ENCODE measurements at regions not wholly inside any gene's neighbourhood (a gene's known extent, or its start where the extent isn't known, plus 50 kb on each side); places are given as distances from the start of the nearest gene placed in this dataset.
"Not testable (repeated sequence)": the region's sequence is repeated elsewhere in the genome, so short reads cannot be mapped to it uniquely, and the experiment has no call there.

DNA sequence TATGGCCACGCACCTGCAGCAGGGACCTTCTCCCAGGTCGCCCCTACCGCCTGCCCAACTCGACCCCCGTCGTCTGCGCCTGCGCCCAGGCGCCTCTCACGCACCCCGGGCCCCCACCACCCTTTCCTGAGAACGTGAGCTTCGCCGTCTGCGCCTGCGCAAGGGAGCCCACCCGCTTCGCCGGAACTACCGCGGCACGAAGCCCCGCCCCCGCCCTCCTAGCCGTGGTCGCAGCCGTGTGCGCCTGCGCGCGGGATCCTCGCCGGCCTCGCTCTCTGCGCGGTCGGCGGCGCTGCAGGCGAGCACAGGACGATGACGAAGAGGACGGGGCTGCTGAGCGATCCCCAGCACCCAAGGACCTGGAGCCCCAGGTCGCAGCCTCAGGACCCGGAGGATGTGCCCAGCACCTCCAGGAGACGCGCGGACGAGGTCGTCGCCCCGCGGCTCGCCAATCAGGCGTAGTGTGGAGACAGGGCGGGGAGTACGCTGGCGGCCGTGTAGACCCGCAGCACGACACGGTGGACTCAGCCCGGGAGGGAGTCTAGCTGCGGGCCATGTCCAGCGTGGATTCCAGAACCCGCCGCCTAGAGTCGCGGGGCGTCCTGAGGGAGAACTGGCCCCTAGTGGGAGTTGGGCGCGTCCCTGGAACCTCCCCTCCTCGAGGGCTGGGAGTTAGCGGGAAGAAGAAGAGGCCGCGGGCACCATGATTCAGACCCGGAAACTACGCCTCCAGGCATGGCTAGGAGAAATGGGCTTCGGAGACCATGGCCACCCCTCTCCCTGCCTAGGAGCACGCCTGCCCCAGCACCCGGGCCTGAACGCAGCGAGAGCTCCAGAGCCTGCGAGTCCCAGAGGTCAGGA, 1120.8 kb upstream of the TMEM132C start:
- Histone ChIP-seq H3K9me3 (ENCODE audit: control insufficient read depth in 1 of 2, low read length in 2 of 2) (peaks cover 0 to 11% of the 10 kb centered on the region in 2 donors), H3K36me3 (ENCODE audit: control insufficient read depth in 1 of 2, insufficient read depth in 2 of 2, low read length in 2 of 2) (no peaks in the 10 kb centered on the region), H3K27ac (ENCODE audit: low read length) (no peak overlapping the region), H3K27me3 (ENCODE audit: low read depth, low read length) (no peaks in the 10 kb centered on the region), H3K4me1 (ENCODE audit: control insufficient read depth in 1 of 2, insufficient read depth in 2 of 2, low read length in 2 of 2) (no peaks in the 10 kb centered on the region), H3K4me3 (ENCODE audit: low read depth in 1 of 2, low read length in 2 of 2) (peak overlapping the region; percentile 56 to 77)

DNA sequence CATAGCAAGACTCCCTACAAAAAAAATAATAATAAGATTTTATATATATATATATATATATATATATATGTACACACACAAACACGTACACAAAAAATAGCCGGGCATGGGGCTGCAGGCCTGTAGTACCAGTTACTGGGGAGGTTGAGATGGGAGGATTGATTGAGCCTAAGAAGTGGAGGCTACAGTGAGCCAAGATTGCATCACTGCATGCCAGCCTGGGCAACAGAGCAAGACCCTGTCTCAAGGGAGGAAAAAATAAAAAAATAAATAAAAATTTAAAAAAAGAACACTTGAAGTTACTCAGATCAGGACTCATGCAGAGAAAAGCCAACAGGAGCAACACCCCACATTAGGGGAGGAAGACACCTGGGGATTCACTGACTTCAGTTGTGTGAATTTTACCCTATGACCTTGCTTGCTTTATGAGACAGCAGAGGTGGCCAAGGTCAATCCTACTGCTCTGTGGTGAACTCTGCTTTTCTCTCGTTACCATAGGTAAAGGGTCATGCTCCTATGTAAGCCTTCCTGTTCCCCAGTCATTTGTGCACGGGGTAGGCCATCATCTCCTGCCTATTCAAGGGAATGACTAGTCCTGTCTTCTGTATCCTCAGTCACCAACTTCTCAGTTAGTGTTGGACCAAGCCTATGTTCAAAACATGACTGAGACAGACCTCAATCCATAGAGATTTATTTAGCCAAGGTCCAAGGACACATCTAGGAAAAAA, 1119.8 kb upstream of the TMEM132C start:
- no peaks in the 10 kb centered on the region for H3K36me3 ChIP-seq (ENCODE audit: control insufficient read depth in 1 of 2, insufficient read depth in 2 of 2, low read length in 2 of 2)
- H3K27ac ChIP-seq (ENCODE audit: low read length) = no peak overlapping the region
- H3K4me3 ChIP-seq (ENCODE audit: low read depth in 1 of 2, low read length in 2 of 2) = no peak overlapping the region
- H3K9me3 ChIP-seq (ENCODE audit: control insufficient read depth in 1 of 2, low read length in 2 of 2) = peaks cover 0 to 9% of the 10 kb centered on the region in 2 donors
- no peaks in the 10 kb centered on the region for H3K27me3 ChIP-seq (ENCODE audit: low read depth, low read length)
- H3K4me1 ChIP-seq (ENCODE audit: control insufficient read depth in 1 of 2, insufficient read depth in 2 of 2, low read length in 2 of 2) = no peaks in the 10 kb centered on the region

DNA sequence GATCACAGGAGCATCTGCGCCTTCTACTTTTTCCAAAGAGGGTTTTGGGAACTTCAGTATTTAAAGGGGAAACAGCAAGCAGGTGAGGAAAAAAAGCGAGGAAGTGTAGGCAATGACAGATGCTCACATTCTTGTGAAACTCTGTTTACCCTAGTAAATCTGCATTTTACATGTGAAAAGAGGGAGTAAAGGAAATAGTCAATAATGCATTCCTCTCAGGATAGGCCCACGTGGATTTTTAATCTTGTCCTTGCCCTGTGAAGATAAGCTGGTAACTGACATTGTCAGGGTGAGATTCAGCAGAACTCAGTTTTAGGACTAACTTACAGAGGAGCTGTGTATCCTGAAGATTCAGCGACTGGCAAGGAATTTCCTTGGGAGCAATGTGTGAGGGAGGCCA, 1119.2 kb upstream of the TMEM132C start:
- no peaks in the 10 kb centered on the region for H3K27me3 ChIP-seq (ENCODE audit: low read depth, low read length)
- H3K27ac ChIP-seq (ENCODE audit: low read length) = no peak overlapping the region
- no peaks in the 10 kb centered on the region for H3K36me3 ChIP-seq (ENCODE audit: control insufficient read depth in 1 of 2, insufficient read depth in 2 of 2, low read length in 2 of 2)
- H3K4me3 ChIP-seq (ENCODE audit: low read depth in 1 of 2, low read length in 2 of 2) = no peak overlapping the region
- no peaks in the 10 kb centered on the region for H3K4me1 ChIP-seq (ENCODE audit: control insufficient read depth in 1 of 2, insufficient read depth in 2 of 2, low read length in 2 of 2)
- H3K9me3 ChIP-seq (ENCODE audit: control insufficient read depth in 1 of 2, low read length in 2 of 2) = peaks cover 0 to 4% of the 10 kb centered on the region in 2 donors

DNA sequence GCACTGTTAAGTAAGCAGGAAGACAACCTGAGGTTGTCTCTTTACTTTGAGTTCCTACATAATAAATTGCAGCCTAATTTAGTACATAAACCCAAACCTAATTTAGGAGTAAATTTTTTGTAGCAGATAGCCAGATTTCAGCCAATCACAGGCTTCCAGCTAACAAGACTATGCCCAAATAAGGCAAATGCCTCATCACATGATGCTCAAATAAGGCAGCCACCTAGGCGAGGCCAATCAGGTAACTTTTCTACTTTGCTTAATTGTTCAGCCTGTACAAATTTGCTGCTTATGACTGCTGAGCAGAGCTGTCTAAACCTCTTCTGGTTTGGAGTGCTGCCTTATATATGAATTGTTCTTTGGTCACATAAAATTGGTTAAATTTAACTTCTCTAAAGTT, 1118.7 kb upstream of the TMEM132C start:
- H3K4me1 ChIP-seq (ENCODE audit: control insufficient read depth in 1 of 2, insufficient read depth in 2 of 2, low read length in 2 of 2) = no peaks in the 10 kb centered on the region
- H3K9me3 ChIP-seq (ENCODE audit: control insufficient read depth in 1 of 2, low read length in 2 of 2) = no peaks in the 10 kb centered on the region
- no peaks in the 10 kb centered on the region for H3K27me3 ChIP-seq (ENCODE audit: low read depth, low read length)
- H3K36me3 ChIP-seq (ENCODE audit: control insufficient read depth in 1 of 2, insufficient read depth in 2 of 2, low read length in 2 of 2) = no peaks in the 10 kb centered on the region
- H3K4me3 ChIP-seq (ENCODE audit: low read depth in 1 of 2, low read length in 2 of 2) = no peak overlapping the region
- H3K27ac ChIP-seq (ENCODE audit: low read length) = no peak overlapping the region

DNA sequence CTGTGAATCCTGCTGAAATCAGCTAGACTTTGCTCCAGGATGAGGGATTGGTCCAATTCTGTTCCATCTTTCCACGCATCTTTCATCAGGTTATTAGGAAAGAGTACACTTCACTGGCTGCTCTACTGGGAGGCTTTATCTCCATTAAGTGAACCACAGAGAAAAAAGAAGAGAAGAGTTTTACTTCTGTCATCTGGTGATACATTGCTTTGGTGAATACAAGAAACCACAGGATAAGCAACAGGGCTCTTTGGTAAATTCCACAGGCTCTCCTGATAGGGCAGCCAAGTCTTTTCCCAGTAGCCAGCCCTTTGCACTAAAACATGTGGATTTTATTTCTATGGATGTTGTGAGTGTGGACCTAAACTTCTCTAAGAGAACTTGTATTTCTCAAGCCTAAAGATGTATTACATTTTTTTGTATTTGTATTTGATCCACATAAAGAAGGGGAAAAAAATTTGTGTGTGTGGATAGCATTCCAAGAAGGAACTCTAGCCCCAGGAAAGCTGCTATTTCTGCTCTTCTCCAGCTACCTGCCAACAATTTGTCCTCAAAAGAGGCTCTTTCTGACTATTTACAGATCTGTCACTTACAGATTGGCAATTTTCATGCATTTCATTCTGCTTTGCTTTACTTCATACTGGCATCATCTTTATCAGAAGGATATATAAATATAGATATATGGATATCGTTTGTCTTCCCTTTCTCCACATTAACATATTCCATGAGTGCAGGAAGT, 1117.6 kb upstream of the TMEM132C start:
- Histone ChIP-seq H3K9me3 (ENCODE audit: control insufficient read depth in 1 of 2, low read length in 2 of 2) (no peaks in the 10 kb centered on the region), H3K4me1 (ENCODE audit: control insufficient read depth in 1 of 2, insufficient read depth in 2 of 2, low read length in 2 of 2) (no peaks in the 10 kb centered on the region), H3K4me3 (ENCODE audit: low read depth in 1 of 2, low read length in 2 of 2) (no peak overlapping the region), H3K27me3 (ENCODE audit: low read depth, low read length) (no peaks in the 10 kb centered on the region), H3K27ac (ENCODE audit: low read length) (no peak overlapping the region), H3K36me3 (ENCODE audit: control insufficient read depth in 1 of 2, insufficient read depth in 2 of 2, low read length in 2 of 2) (no peaks in the 10 kb centered on the region)

DNA sequence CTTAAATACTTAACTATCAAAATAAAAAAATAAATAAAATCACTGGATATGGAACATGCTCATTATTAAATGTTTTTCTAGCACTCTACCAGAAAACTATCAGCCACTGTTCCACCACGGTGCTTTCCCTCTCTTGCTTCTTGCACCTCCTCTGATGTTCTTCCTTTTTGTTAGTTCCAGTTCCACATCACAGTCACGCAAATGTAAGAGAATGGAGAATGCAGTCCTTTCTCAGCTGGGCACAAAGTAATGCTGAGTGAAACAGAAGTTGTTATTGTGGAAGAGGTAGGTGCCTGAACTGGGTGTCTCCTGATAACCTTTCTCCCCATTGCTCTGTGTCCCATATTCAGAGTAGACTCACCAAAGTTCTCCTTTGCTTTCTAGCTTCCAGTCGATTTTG, 1116.9 kb upstream of the TMEM132C start:
- Histone ChIP-seq H3K27me3 (ENCODE audit: low read depth, low read length) (no peaks in the 10 kb centered on the region), H3K9me3 (ENCODE audit: control insufficient read depth in 1 of 2, low read length in 2 of 2) (no peaks in the 10 kb centered on the region), H3K36me3 (ENCODE audit: control insufficient read depth in 1 of 2, insufficient read depth in 2 of 2, low read length in 2 of 2) (no peaks in the 10 kb centered on the region), H3K4me3 (ENCODE audit: low read depth in 1 of 2, low read length in 2 of 2) (no peak overlapping the region), H3K27ac (ENCODE audit: low read length) (no peak overlapping the region), H3K4me1 (ENCODE audit: control insufficient read depth in 1 of 2, insufficient read depth in 2 of 2, low read length in 2 of 2) (no peaks in the 10 kb centered on the region)

DNA sequence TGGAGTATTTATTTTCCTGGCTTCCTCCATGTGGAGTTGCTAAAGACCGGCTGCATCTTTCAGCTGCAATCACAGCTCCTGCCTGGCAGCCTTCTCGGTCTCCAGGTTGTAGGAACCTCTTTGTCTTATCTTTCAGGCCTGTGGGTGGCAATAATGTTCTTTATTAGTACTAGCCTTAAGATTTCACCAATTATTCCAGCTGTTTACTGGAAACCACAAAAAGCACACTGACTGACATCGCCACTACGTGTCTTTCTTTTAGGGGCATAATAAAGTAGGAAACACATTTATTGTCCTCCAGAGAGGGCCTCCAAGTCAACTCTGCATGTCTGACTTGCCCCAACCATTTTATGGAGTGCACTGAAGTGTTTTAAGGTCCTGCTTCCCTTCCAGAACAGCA, 1116.5 kb upstream of the TMEM132C start:
- Histone ChIP-seq H3K36me3 (ENCODE audit: control insufficient read depth in 1 of 2, insufficient read depth in 2 of 2, low read length in 2 of 2) (no peaks in the 10 kb centered on the region), H3K4me1 (ENCODE audit: control insufficient read depth in 1 of 2, insufficient read depth in 2 of 2, low read length in 2 of 2) (no peaks in the 10 kb centered on the region), H3K27me3 (ENCODE audit: low read depth, low read length) (no peaks in the 10 kb centered on the region), H3K4me3 (ENCODE audit: low read depth in 1 of 2, low read length in 2 of 2) (no peak overlapping the region), H3K27ac (ENCODE audit: low read length) (no peak overlapping the region), H3K9me3 (ENCODE audit: control insufficient read depth in 1 of 2, low read length in 2 of 2) (no peaks in the 10 kb centered on the region)

DNA sequence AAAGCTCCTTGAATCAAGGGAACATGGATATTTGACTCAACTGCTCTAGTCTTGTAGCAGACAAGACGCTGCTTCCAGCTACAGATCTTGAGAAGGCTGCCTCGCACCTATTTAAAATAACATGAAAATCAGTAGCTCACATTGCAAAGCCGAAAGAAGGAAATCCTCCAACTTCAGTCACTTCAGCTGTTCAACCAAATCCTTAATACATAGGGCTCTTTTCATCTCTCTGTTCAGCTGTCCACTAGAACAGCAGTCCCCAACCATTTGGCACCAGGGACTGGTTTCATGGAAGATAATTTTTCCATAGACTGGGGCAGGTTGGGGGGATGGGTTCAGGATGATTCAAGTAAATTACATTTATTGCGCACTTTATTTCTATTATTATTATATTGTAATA, 1116.0 kb upstream of the TMEM132C start:
- H3K4me1 ChIP-seq (ENCODE audit: control insufficient read depth in 1 of 2, insufficient read depth in 2 of 2, low read length in 2 of 2) = no peaks in the 10 kb centered on the region
- H3K27ac ChIP-seq (ENCODE audit: low read length) = no peak overlapping the region
- no peaks in the 10 kb centered on the region for H3K9me3 ChIP-seq (ENCODE audit: control insufficient read depth in 1 of 2, low read length in 2 of 2)
- no peaks in the 10 kb centered on the region for H3K36me3 ChIP-seq (ENCODE audit: control insufficient read depth in 1 of 2, insufficient read depth in 2 of 2, low read length in 2 of 2)
- H3K4me3 ChIP-seq (ENCODE audit: low read depth in 1 of 2, low read length in 2 of 2) = no peak overlapping the region
- no peaks in the 10 kb centered on the region for H3K27me3 ChIP-seq (ENCODE audit: low read depth, low read length)

DNA sequence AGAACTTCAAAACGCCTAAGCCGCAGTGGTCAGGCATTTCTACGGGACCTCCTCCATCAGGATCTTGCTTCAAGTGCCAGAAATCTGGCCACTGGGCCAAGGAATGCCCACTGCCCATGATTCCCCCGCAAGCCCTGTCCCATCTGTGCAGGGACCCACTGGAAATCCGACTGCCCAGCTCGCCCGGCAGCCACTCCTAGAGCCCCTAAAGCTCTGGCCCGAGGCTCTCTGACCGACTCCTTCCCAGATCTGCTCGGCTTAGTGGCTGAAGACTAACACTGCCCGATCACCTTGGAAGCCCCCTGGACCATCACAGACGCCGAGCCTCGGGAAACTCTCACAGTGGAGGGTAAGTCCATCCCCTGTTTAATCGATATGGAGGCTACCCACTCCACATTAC, 1113.0 kb upstream of the TMEM132C start:
- Histone ChIP-seq H3K27me3 (ENCODE audit: low read depth, low read length) (no peaks in the 10 kb centered on the region), H3K4me1 (ENCODE audit: control insufficient read depth in 1 of 2, insufficient read depth in 2 of 2, low read length in 2 of 2) (no peaks in the 10 kb centered on the region), H3K27ac (ENCODE audit: low read length) (no peak overlapping the region), H3K36me3 (ENCODE audit: control insufficient read depth in 1 of 2, insufficient read depth in 2 of 2, low read length in 2 of 2) (no peaks in the 10 kb centered on the region), H3K9me3 (ENCODE audit: control insufficient read depth in 1 of 2, low read length in 2 of 2) (no peaks in the 10 kb centered on the region), H3K4me3 (ENCODE audit: low read depth in 1 of 2, low read length in 2 of 2) (no peak overlapping the region)

DNA sequence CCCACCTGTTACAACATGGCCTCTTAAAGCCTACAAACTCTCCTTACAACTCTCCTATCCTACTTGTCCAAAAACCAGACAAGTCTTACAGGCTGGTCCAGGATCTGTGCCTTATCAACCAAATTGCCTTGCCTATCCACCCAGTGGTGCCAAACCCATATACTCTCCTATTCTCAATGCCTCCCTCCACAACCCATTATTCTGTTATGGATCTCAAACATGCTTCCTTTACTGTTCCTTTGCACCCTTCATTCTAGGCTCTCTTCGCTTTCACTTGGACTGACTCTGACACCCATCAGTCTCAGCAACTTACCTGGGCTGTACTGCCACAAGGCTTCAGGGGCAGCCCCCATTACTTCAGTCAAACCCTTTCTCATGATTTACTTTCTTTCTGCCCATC, 1112.1 kb upstream of the TMEM132C start:
- not testable (repeated sequence) for H3K4me1 ChIP-seq (ENCODE audit: control insufficient read depth in 1 of 2, insufficient read depth in 2 of 2, low read length in 2 of 2); H3K4me3 ChIP-seq (ENCODE audit: low read depth in 1 of 2, low read length in 2 of 2); H3K36me3 ChIP-seq (ENCODE audit: control insufficient read depth in 1 of 2, insufficient read depth in 2 of 2, low read length in 2 of 2); H3K9me3 ChIP-seq (ENCODE audit: control insufficient read depth in 1 of 2, low read length in 2 of 2); H3K27ac ChIP-seq (ENCODE audit: low read length); H3K27me3 ChIP-seq (ENCODE audit: low read depth, low read length)

DNA sequence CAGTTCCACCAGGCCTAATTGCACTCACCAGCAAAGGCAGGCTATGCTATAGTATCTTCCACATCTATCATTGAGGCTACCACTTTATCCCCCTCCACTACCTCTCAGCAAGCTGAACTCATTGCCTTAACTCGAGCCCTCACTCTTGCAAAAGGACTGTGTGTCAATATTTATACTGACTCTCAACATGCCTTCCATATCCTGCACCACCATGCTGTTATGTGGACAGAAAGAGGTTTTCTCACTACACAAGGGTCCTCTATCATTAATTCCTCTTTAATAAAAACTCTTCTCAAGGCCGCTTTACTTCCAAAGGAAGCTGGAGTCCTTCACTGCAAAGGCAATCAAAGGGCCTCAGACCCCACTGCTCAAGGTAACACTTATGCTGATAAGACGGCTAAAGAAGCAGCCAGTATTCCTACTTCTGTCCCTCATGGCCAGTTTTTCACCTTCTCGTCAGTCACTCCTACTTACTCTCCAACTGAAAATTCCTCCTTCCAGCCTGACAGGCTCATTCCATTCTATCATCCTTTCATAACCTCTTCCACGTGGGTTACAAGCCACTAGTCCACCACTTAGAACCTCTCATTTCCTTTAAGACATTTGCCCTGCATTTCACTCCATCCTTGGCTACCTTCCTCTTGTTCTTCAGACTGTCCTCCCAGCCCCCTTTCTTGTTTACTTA, 1110.9 kb upstream of the TMEM132C start:
- not testable (repeated sequence) for H3K27ac ChIP-seq (ENCODE audit: low read length); H3K9me3 ChIP-seq (ENCODE audit: control insufficient read depth in 1 of 2, low read length in 2 of 2); H3K4me1 ChIP-seq (ENCODE audit: control insufficient read depth in 1 of 2, insufficient read depth in 2 of 2, low read length in 2 of 2)

More for the DNA sequence above, 1110.9 kb upstream of the TMEM132C start:
- not testable (repeated sequence) for H3K36me3 ChIP-seq (ENCODE audit: control insufficient read depth in 1 of 2, insufficient read depth in 2 of 2, low read length in 2 of 2); H3K4me3 ChIP-seq (ENCODE audit: low read depth in 1 of 2, low read length in 2 of 2); H3K27me3 ChIP-seq (ENCODE audit: low read depth, low read length)

All from muscle layer of duodenum (tissue), 2 donors.